Subcutaneous abdominal adipose tissue (tissue), 5 donors: ENCODE measurements at regions not wholly inside any gene's neighbourhood (a gene's known extent, or its start where the extent isn't known, plus 50 kb on each side); places are given as distances from the start of the nearest gene placed in this dataset.

Experiments used
- H3K27ac ChIP-seq: one replicate; pipeline ENCODE4 v1.7.0; 2013; ENCODE audit warnings: low read depth, mild to moderate bottlenecking, inconsistent platforms, low read length, moderate library complexity
- H3K27me3 ChIP-seq, 5 donors: one replicate each; pipeline ENCODE4 v1.7.0; 2013; ENCODE audit warnings: low read length in 5 of 5, inconsistent platforms in 1 of 5; ENCODE audit not compliant: control insufficient read depth in 5 of 5, insufficient read depth in 4 of 5
- H3K36me3 ChIP-seq, 5 donors: one replicate each; pipeline ENCODE4 v1.7.0; 2013; ENCODE audit warnings: low read length in 5 of 5; ENCODE audit not compliant: control insufficient read depth in 5 of 5, insufficient read depth in 5 of 5
- H3K4me1 ChIP-seq, 5 donors: one replicate each; pipeline ENCODE4 v1.7.0; 2013; ENCODE audit warnings: low read length in 5 of 5, mild to moderate bottlenecking in 3 of 5, moderate library complexity in 1 of 5; ENCODE audit not compliant: control insufficient read depth in 5 of 5, insufficient read depth in 5 of 5
- H3K4me3 ChIP-seq, 5 donors: one replicate each; pipeline ENCODE4 v1.7.0; 2013; ENCODE audit warnings: low read length in 5 of 5, low read depth in 1 of 5
- H3K9ac ChIP-seq, 5 donors: one replicate each; pipeline ENCODE4 v1.7.0; 2013; ENCODE audit warnings: low read length in 5 of 5, mild to moderate bottlenecking in 4 of 5, moderate library complexity in 3 of 5
- H3K9me3 ChIP-seq, 5 donors: one replicate each; pipeline ENCODE4 v1.7.0; 2013; ENCODE audit warnings: low read length in 5 of 5; ENCODE audit not compliant: control insufficient read depth in 5 of 5
- donor health status: healthy.
- donor health status: healthy.
- donor health status: healthy.
- donor health status: healthy.
- donor health status: healthy.

DNA sequence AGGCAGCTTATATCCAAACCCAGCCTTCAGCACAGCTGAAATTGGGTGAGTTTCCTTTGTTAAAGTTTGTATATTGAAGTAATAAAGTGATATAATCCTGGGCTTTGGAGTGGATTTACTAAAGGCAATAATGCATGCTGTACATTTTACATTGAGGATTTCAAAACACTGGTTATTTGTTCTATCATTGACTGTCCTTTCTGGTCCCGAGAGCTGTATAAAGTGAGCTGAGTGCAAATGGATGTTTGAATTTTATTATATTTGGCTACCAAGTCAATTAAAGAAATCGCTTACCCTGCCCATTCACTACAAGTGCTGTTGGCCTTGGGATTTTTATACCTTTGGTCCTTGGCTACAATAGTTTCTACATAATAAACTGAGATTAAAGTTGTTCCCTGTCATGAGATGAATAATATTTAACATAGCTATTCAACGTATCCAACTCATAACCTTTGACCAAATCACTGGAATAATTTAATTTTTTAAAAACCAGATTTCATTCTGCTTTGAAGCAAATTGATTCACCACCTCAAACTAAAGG, 207.9 kb downstream of the KLF5 start:
- Histone ChIP-seq H3K9ac (no peak overlapping the region), H3K27ac (no peak overlapping the region), H3K4me3 (no peak overlapping the region), H3K9me3 (no peaks in the 10 kb centered on the region), H3K36me3 (no peaks in the 10 kb centered on the region), H3K4me1 (no peaks in the 10 kb centered on the region), H3K27me3 (no peaks in the 10 kb centered on the region)

DNA sequence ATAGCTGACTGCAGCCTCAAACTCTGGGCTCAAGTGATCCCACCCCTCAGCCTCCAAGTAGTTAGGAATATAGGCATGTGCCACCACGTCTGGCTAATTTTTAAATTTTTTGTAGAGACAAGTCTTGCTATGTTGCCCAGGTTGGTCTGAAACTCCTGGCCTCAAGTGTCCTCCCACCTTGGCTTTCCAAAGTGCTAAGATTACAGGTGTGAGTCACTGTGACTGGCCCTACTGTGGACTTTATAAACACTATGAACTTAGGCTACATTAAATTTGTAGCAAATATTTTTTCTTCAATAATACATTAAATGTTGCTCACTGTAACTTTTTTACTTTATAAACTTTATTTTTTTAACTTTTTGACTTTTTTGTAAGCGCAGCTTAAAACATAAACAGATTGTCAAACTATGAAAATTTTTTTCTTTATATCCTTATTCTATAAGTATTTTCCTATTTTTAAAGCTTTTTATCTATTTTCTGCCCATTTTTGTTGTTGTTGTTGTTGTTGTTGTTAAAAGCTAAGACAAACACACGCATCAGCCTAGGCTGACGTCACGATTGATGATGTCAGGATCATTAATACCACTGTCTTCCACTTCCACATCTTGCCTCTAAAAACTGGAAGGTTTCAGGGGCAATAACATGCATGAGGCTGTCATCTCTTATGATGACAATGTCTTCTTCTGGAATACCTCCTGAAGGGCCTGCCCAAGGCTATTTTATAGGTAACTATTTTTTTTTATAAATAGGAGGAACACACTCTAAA, 204.2 kb downstream of the KLF5 start:
- Histone ChIP-seq H3K27me3 (peaks cover 0 to under 1% (median 0%) of the 10 kb centered on the region in 5 donors), H3K4me1 (no peaks in the 10 kb centered on the region), H3K9ac (no peak overlapping the region), H3K9me3 (no peaks in the 10 kb centered on the region), H3K4me3 (no peak overlapping the region), H3K36me3 (no peaks in the 10 kb centered on the region), H3K27ac (no peak overlapping the region)

DNA sequence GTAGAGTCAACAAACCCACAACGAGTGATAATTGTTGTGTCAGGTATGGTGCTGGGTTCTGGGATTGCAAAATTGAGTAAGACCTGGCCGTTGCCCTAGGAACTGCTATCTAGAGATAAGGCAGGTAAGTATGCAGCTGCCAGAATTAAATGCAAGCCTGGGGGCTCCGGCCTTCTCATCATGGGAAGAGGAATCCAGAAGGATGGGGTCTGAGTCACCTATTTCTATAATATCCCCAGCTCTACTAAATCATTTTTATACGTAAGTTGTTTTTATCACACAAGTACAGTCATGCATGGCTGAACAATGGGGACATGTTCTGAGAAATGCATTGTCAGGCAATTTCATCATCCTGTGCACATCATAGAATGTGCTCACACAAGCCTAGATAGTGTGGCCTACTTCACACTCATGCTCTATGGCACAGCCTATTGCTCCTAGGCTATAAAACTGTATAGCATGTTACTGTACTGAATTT, 203.0 kb downstream of the KLF5 start:
- no peaks in the 10 kb centered on the region for H3K9me3 ChIP-seq
- H3K4me3 ChIP-seq = no peak overlapping the region
- no peak overlapping the region for H3K9ac ChIP-seq
- no peak overlapping the region for H3K27ac ChIP-seq
- no peaks in the 10 kb centered on the region for H3K4me1 ChIP-seq
- no peaks in the 10 kb centered on the region for H3K36me3 ChIP-seq
- peaks cover 0 to 3% (median 0%) of the 10 kb centered on the region in 5 donors for H3K27me3 ChIP-seq

DNA sequence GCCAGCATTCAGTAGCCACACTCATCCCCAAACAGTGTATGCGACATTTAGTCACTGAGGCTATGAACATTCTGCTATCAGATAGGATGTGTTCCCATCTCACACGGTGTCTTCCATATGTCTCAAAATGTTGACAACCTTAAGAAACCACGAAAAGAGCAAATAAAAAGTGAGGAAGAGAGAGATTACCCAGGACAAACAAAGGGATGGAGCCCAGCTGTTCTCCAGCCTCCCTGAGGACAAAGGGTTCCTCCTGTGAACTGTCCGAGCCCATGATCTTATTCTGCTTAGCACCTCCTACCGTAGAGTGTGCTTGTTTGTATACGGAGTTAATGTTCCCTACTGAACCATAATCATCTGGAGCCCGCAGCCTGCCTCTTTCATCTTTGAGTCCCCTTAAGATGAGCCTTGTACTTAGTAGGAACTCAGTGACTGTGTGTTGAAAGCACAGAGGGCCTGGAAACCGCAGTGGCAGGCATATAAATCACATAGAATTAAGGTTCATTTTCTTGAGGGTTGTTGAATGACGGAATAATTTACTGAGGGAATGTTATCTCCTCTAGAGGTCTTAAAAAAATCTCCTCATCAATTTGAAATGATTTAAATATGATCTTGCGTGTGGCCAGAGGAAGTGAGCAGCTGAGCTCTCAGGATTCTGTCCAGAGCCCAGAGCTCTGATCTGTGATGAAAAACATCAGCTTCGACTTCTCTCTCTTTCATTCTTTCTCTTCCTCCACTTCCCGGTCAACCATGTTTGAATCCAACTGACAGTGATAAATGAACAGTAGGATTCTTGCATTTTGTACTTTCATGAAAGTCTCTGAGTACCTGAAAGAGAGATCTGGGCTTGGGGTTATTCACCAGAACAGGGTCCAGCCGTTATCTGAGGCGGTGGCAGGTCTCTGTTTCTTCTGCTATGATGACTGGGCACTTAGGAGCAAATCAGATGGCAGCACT, 200.5 kb downstream of the KLF5 start:
- no peak overlapping the region for H3K27ac ChIP-seq

DNA sequence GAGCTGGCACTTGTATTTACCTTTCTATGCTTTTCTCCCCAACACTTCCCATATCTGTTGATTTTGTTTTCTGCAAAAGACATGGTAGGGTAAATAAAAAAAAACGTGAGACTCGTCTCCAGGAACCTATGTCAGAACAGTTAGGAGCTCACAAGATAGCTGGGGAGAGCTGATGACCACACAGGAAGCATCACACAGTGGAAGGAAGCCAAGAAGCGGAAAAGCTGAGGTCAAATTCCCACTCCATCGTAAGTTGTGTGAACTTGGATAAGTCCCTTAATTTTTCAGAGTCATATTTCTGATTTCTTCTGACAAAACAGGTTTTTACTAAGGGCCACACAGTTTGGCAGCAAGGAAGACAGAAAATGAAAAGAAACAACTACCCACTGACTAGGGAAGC, 199.6 kb downstream of the KLF5 start:
- no peak overlapping the region for H3K4me3 ChIP-seq

More for the DNA sequence above, 200.5 kb downstream of the KLF5 start:
- peaks cover 0 to 3% (median 0%) of the 10 kb centered on the region in 5 donors for H3K27me3 ChIP-seq
- H3K36me3 ChIP-seq = no peaks in the 10 kb centered on the region
- no peak overlapping the region for H3K9ac ChIP-seq
- H3K9me3 ChIP-seq = no peaks in the 10 kb centered on the region
- H3K4me1 ChIP-seq = no peaks in the 10 kb centered on the region
- H3K4me3 ChIP-seq = no peak overlapping the region

DNA sequence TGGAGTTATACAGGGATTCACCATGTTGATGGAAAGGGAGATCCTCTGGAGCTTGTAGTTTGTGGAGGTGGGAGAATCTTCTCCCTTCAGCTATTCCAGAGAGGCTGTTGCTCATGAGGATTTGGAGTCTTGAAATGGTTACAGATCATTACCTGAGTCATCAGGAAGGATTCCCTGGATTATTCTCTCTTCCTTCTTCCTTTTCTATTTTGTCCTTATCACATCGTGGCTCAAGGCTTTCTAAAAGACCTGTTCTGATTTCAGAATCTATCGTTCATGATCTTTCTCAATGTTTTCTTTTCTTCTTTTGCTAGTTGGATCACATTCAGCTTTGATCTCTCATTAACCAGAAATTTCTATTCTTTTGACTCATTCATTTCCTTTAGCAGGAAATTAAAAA, 196.0 kb downstream of the KLF5 start:
- H3K9me3 ChIP-seq = no peaks in the 10 kb centered on the region
- no peak overlapping the region for H3K4me3 ChIP-seq
- H3K36me3 ChIP-seq = no peaks in the 10 kb centered on the region
- H3K9ac ChIP-seq = no peak overlapping the region
- H3K27ac ChIP-seq = no peak overlapping the region
- peaks cover 0 to 3% (median 0%) of the 10 kb centered on the region in 5 donors for H3K27me3 ChIP-seq
- H3K4me1 ChIP-seq = no peaks in the 10 kb centered on the region

More for the DNA sequence above, 199.6 kb downstream of the KLF5 start:
- H3K9ac ChIP-seq = no peak overlapping the region
- H3K9me3 ChIP-seq = no peaks in the 10 kb centered on the region
- H3K27ac ChIP-seq = no peak overlapping the region
- no peaks in the 10 kb centered on the region for H3K36me3 ChIP-seq
- peaks cover 0 to 3% (median 0%) of the 10 kb centered on the region in 5 donors for H3K27me3 ChIP-seq
- no peaks in the 10 kb centered on the region for H3K4me1 ChIP-seq

DNA sequence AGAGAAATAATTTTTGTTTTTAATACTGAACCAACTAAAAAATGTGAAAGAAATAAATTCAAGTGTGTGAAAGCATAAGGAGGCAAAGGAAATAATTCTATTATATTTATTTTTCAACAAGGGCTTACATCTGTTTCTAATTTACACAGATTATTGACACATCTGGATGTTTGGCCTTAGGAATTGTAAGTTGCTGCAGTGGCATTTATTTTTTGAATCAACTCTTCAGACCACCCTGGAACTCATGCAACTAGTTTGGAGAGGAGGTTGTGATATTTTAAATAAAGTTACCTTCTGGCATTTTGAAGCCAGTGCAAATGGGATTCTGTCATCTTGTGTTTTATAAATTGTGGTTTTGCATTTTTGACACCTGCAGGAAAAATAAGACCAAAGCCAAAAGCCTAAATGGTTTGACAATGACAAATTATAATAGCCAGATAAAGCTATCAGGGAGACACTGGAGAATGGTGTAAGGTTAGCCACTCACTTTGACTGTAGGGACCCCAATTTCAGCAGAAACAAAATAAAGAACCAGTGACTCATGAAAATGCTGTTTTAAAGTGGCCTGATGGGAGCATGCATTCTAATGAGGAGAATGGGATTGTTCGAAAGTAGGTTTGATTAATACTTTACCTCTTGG, 192.9 kb downstream of the KLF5 start:
- Histone ChIP-seq H3K9ac (no peak overlapping the region), H3K36me3 (no peaks in the 10 kb centered on the region), H3K4me1 (no peaks in the 10 kb centered on the region), H3K9me3 (no peaks in the 10 kb centered on the region), H3K27ac (no peak overlapping the region), H3K4me3 (no peak overlapping the region), H3K27me3 (no peaks in the 10 kb centered on the region)

DNA sequence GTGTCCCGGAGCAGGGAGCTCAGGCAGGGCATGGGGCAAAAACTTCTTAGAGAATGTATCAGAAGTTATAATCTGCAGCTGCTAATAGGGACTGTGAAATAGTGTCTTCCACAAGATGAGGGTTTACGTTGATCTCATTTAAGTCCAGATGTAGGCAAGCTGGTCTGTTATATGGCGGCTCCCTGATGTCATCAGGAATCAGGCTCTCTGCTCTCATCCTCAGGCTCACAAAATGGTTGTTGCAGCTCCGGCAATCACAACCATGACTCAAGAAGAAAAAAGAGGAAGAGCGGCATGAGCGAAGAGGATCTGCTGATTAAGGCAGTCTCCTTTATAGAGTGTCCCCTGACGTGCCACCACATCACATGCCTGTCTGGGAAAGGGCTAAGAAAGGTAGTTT, 191.3 kb downstream of the KLF5 start:
- Histone ChIP-seq H3K9ac (no peak overlapping the region), H3K27me3 (no peaks in the 10 kb centered on the region), H3K4me1 (no peaks in the 10 kb centered on the region), H3K4me3 (no peak overlapping the region), H3K9me3 (no peaks in the 10 kb centered on the region), H3K27ac (no peak overlapping the region), H3K36me3 (no peaks in the 10 kb centered on the region)

DNA sequence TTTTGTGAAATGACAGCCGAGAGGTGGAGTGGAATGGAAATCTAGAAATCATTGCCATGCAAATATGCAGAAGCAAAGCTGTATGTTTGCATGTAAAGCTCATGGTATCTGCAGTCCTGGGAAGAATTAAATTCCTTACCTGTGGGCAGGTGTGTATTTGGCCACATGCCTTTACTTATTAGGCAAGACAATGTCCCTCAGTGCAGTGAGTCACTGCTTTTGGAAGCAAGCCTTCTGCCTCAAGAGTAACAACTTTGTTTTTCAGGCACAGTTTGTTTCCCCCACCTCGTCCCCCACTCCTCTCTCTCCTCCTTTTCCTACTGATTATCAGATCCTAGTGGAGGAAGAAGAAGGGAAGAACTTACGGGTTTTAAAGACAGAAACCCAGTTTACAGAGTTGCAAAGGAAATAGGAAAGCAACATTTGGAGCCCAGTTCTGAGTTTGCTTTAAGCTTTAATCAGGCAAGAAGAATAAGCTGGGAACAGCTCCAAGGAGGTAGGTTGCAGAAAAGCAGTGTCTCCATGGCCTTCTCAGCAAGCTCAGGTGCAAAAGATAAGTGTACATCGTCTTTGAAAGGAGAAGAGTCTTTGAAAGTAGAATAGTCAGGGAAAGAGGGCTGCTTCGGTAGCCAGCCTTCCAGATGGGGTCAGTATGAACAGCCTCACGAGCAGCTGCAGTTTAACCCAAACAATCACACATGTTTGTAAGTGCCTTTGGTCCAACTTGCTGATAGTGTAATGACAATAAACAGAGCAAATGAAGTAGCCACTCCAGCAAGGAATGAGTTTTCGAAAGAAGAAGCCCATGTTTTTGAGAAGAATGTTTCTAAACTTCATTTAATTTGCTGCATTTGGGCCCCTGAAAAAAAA, 190.1 kb downstream of the KLF5 start:
- Histone ChIP-seq H3K9me3 (no peaks in the 10 kb centered on the region), H3K4me3 (no peak overlapping the region), H3K36me3 (no peaks in the 10 kb centered on the region), H3K9ac (no peak overlapping the region), H3K27ac (no peak overlapping the region), H3K4me1 (no peaks in the 10 kb centered on the region), H3K27me3 (no peaks in the 10 kb centered on the region)
